GM21447 (cell line): ENCODE measurements at regions not wholly inside any gene's neighbourhood (a gene's known extent, or its start where the extent isn't known, plus 50 kb on each side); places are given as distances from the start of the nearest gene placed in this dataset.

Experiments used
- ATAC-seq: cut with Tn5 transposase; IDR thresholded peaks from one replicate; pipeline ENCODE4 v1.9.1; 2021; ENCODE audit not compliant: unreplicated experiment

DNA sequence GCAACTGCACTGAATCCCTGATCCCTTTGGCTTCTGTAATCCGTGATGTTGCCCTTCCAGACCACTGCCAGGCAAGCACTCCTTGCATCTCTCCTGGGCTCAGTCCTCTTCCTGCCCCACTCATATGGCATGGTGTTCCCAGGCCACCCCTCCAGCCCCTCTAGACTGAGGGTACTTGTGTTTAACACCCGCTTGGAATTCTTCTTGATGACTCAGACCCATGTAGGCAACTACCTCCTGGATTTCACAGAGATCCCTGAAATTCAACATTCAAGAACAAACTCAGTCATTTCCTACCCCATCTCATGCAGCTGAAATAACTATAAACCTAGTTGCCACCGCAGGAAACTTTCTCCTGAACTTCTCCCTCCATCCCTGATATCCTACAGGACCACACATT, 541.9 kb upstream of the CDH11 start:
- ATAC-seq: no peak

DNA sequence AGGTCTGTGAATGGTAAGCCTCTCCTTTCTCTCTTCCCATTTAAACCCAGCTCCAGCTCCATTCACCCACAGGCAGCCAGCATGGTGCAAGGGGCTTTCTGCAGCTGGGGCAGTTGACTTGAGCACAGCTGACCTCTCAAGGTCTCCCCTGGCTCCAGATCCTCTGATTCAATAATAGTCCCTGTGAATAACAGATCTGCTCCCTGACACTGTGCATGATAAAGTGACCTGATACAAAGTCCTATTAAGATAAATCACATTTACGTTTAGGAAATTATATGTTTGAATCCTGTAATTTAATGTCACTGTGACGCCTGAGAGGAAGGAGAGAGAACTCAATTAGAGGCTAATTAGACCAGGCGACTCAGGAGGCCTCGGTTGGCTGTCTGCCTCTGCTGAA, 540.4 kb upstream of the CDH11 start:
- no peak for ATAC-seq

DNA sequence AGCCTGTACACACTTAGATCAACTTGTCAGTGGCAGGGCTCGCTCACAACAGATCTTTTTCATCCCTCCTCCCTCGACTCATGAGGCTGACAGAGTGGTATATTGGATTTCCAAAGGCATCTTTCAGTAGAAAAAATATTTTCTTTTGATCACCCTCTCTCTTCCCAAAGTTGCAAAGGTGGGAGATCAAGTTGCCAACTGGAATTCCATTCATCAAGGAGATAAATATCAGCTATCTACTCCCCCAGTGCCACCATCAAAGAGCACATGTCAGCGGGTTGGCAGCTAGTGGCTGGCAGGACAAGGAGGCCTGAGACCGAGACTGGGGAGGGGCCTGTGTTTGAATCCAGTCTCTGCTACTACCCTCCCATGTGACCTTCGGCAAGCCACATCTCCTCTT, 539.7 kb upstream of the CDH11 start:
- ATAC-seq: no peak

DNA sequence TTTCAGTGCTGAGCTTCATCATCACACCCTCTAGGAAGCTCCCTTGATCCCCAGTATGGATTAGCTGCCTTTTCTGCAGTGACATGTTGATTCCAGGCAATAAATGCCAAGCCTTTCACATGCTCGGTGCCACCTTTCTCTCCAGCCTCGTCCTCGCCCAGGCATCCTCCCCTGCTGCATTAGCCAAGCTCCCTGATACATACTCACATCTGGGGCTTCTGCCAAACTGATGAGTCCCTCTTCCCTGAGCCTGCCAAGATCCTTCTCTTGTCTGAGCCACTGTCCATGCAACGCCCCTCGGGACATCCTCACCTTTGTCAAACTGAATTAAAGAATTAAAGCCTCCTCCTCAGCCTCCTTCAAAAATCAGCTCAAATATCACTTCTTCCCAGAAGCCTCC, 538.5 kb upstream of the CDH11 start:
- no peak for ATAC-seq

DNA sequence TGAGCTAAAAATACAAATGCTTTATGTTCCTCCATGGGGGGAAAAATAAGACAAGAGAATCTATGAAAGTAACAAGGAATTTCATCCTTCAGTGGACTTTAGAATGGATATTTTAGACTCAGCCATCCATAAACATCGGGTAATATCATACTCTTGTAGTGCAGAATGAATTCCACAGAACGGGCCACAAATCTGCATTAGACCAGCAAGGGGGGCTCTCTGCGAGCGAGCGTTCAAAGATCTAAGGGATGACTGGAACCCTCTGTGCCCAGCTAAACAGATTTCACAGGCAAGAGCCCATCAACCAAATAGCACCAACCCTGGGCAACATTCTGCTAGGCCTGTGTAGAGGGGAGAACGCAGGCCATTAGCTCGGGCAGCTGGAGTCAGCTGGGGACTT, 537.9 kb upstream of the CDH11 start:
- ATAC-seq: no peak

DNA sequence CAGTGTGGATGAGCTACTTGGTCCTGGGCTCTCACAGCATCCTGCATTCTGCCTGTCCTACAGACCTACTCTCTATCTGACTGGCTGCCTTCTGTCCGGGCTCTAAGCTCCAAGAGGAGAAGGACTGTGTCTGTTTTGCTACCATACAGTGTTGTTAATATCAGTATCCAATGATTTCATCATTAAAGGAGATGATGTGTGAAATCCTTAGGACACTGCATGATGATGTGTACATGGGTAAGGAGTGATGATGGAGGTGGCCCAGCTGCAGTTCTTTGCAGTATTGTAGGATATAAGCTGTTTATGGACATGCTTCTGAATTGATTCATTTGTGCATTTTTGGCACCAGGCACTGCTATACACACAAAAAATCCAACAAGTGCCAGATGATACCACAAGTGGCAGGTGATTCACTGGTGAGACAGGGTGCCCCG, 536.9 kb upstream of the CDH11 start:
- no peak for ATAC-seq

DNA sequence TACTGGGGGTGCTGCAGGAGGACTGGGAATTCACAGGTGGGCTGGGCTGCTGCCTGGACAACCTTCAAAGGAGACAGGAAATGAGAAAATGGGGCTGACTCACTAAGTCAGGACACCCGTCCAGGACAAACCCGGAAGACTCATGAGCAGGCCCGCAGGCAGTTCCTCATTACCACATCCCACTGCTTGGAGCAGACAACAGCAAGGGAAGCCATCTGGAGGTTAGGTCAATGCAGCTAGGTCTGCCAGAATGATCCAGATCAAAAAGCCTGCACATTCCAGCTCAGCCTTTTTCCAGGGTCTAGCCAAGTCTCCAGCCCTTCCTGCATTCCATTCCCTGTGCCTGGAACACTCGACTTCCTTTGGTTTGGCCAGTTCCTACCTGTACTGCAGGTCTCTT, 536.5 kb upstream of the CDH11 start:
- ATAC-seq: no peak

DNA sequence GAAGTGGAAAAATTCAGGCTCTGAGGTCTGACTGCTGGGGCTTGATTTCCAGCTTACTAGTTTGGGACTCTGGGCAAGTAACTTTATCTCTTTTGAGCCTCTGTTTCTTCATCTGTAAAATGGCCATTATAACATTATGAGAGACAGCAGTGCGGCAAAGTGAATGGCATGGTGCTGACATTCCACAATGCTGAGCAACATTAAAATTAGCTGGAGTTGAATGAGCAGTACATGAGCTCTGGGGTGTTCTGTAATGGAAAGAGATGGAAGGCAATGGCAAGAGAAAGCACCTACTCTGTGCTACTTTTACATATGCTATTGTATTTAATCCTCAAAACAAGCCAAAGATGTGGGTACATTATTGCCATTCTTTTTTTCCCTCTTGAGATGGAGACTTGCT, 535.7 kb upstream of the CDH11 start:
- no peak for ATAC-seq

DNA sequence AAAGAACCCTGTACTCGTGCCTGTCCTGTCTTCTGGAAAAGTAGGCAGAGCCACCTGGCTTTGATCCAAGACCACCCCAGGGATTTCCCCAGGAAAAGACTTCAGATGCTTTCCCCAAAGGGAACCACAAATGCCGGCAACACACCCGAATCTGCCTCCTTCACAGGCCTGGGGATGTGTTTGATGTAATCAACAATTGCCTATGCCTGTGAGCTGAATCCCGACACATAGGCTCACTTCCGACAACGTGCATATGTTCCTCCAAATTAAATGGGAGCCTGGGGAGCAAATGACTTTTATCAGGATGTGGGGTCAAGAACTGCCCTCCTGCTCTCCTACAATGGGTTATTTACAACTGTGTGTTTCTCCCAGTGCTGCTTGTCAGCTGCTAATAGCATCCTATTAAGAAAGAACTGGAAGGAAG, 535.2 kb upstream of the CDH11 start:
- ATAC-seq: no peak

DNA sequence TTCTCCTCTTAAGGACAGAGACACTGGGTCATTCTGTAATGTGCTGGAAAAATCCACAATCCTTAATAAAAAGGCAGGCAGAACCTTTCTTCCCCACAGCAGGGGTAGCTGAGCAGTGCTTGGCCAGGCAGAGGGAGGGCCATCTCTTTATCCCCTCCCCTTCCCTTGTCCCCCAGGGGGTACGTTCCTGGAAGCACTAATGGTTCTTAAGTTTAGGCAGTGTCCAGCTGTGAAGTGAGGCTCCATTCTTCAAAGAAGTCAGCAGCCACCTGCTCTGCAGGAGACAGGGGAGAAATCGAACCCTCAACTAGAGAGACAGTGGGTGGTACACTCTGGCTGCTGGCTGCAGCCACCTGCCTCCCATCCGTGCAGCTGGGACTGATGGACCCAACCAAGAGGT, 533.9 kb upstream of the CDH11 start:
- no peak for ATAC-seq

DNA sequence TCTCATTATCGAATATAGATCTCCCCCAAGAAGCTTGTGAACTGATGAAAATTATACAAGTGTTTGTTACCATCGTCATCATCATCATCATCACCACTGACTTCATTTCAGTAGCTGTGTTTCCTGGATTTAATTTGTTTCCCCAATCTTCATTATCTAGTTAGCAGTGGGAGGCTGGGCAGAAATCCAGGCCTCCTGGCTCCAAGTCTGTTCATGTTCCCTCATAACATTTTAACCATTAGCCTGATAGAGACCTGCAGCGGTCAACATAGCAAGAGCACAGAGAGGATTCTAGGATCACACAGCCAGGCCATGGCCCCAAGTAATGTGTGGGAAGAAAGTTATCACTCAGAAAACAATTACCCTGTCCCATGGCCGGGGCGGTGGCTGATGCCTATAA, 526.2 kb upstream of the CDH11 start:
- no peak for ATAC-seq

DNA sequence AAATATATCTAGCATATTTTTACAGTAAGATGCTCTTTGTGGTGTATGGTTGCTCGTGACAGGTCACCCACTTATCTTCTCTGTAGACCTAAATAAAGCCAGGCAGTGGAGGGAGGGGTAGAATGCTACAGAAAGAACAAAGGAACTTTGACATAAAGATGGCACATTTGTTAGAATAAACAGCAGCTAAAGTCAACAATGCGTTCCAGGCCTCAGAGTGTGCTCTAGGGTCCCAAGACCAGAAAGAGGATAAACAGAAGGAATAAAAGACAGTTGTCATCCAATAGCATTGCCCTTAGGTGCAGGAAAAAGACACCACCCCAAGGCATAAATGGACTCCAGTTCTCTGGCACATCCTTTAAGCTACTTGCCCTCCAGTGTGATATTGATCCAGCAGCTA, 523.0 kb upstream of the CDH11 start:
- no peak for ATAC-seq

DNA sequence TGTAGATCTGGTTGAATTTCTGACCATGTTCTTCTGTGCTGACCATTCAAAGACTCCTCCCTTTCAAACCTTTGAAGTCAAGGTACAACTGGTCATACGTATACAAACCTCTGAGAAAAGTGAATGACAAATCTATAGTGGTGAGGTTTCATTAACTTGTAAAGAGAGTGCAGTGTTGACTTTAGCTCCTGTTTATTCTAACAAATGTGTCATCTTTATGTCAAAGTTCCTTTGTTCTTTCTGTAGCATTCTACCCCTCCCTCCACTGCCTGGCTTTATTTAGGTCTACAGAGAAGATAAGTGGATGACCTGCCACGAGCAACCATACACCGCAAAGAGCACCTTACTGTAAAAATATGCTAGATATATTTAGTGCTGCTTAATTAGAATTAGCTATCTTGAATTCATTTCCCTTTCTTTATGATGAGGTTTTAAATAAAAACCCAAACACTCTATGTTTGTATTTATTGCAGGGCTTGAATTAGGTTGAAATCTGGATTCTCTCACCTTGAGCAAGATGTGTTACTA, 520.0 kb upstream of the CDH11 start:
- ATAC-seq: no peak

DNA sequence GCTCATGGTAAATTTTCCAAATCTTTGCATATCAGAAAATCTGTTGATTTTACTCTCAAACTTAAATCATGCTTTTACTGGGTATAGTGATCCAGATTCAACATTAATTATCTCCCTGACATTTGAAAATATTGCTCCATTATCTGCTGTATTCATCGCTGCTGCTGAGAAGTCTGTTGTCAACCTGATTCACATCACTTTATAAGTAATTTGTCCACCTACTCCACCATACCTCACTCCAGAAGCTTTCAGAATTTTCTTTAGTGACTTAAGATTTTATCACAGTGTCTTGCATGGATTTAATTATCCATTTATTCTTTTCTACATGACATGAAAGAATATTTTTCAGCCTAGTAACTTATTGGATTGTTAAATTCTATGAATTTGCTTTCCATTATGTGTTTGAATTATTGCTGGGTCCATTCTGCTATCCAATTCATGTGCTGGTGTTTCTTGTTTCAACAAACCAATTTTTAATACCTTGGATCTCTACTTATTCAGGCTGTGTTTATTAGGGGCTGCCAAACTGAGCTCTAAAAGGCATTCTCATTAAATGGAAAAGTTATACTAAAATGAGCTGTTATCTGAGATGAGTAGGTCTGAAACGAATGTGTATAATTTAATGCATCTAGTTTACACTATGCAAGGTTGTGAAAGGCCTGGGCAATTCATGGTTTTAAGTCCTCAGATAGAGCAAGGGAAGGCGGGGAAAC, 519.3 kb upstream of the CDH11 start:
- no peak for ATAC-seq

DNA sequence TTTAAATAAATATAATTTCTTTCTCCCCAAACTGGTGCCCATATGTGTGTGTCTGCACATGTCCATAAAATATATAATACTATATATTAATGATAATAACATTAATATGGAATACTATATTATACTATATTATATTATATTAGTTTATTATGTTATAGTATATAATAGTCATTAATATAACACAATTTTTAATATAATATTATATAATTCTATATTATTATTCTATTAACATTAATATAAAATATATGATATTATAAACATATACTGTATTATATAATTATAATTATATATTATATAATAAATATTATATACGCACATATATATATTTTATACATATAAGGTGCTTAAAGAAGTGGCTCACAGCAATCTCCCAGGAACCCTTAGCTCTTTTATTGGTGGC, 513.0 kb upstream of the CDH11 start:
- ATAC-seq: no peak

DNA sequence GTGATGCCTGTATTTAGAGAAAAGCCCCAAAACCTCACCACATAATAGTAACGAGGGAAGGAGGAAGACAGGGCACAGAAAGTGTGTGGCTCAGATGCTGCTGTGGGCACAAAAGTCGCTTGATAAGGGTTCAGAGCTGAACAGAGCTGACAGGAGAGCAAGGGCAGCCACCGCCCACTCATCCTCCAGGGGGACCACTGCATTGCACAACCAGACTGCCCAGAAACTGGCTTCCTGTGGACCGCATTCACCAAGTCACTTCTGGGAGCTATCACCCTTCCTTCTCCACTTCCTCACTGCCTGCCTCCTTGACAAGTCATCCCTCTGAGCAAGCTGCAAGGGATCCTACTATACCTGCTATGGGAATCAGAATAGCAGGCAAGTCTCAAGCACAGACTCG, 512.4 kb upstream of the CDH11 start:
- ATAC-seq: no peak

DNA sequence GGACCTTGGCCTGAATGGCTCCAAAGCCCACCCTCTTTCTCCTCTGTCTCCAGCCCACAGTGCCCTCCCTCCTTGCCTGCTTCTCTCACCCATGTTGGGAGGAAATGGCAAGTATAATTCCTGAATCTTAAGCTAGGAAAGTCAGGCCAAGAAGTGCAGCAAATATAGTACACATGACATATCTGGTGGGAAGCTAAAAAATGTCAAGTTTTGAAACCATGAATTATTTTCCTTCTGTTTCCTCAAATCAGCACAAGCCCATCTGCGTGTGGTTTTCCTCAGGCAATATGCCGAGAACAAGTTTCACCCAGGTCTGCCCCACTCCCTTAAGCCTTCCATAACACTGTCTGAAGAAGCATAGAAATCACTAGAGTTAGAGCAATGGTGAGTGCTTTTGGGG, 502.8 kb upstream of the CDH11 start:
- no peak for ATAC-seq

DNA sequence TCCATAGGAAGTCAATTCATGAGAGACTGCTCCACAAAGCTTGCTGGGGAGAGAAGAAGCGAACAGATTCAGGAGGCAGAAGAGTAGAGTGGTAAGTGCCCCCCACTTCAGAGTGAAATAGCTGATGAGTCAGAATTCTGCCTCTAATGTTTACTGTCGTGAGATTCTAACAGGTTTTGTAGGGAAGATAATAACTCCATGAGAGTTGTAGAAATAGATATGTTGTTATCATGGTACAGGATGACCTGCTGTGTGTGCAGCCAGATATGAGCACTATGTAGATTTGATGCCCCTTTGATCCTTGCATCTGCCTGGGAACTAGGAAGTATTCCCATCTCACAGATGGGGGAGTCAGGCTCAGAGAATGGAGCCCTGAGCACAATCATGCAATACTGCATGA, 502.4 kb upstream of the CDH11 start:
- ATAC-seq: no peak

DNA sequence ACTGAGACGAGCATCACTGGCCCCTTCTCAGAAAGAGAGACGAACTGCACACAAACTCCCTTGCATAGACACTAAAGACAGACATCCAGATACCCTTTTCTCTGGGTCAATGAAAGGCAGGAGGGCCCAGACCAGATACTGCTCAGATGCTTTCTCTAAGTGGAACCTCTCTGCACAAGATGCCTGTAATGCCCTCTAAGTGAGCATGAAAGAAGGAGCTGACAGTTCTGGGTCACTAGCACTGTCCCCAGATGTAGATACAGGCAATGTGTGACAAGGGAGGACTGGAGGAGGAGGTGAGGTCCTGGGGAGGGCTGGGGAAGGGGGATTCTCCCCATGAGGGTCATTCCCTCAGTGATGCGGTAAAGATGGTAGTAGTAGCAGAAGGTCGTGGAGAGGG, 501.0 kb upstream of the CDH11 start:
- no peak for ATAC-seq

DNA sequence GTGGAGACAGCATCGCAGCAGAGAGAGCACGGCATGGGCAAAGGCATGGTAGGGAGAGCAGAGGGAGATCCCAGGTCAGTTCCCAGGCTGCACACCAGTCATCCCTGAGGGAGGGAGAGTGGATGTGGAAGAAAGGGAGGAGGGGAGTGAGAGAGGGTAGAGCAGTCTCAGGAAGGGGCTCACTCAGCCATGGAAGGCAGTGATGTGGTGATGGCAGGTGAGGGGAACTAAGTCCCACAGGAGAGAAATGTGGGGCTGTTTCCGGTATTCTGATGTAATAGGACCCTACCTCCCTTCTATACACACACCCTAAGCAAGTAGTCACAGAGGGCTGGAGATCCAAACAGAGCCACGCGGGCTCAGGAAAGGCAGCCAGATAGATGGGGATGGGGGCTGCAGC, 500.3 kb upstream of the CDH11 start:
- no peak for ATAC-seq

DNA sequence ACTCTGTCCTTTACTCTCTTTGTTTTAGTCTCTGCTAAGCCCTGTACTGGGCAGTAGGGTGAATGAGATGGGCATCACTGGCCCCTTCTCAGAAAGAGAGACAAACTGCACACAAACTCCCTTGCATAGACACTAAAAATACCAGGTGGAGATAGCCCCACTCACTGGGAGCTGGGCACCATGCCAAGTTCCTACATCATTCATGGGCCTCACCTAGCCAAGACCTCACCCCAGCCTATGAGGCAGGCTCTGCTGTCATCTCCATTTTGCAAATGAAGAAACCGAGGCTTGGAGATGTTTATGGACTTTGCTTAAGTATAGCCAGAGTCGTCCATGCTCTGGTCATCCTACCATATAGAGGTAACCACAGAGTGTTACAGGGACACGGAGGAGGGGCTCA, 499.8 kb upstream of the CDH11 start:
- ATAC-seq: no peak

DNA sequence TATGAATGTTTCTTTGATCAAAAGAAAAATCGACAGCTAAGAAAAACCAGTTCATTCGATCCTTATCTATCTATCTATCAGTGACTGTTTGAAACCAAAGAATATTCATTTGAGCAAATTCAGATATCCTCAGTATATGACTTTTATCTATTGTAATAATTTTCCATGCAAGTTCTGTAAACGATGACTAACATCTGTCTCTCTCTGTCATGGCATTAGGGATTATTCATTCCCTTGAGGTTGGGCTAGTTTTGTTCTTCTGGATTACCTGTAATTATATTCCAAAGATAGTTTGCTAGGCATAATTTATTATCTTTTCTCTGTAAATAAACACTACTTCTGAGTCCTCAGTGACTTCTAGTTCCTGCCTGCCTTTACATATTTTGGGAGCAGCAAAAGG, 497.7 kb upstream of the CDH11 start:
- ATAC-seq: no peak

DNA sequence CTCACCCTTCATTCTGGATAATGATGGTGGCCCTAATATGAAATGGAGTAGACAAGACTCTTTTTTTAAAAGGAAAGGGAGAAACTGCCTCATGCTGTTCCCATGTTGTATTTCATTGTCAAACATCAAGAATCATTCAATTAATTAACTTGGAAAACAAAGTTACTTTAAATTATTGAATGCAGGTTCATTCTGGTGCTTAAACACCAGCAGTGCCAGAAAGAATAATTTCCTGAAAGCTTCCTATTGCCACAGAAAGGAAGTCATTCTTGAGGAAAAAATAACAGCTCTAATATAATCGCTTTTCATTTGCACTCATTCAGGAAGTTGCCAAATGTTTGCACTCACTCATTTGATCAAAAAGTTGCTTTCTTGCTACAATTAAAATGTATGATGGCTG, 497.1 kb upstream of the CDH11 start:
- ATAC-seq: no peak
